ENCODE measurements at regions not wholly inside any gene's neighbourhood (a gene's known extent, or its start where the extent isn't known, plus 50 kb on each side); places are given as distances from the start of the nearest gene placed in this dataset.

- no peak overlapping the region for H3K4me3 ChIP-seq (ENCODE audit: low read depth in 1 of 3, low read length in 3 of 3)
- H3K27me3 ChIP-seq (ENCODE audit: control insufficient read depth in 3 of 3, insufficient read depth in 3 of 3, low read length in 3 of 3) = no peaks in the 10 kb centered on the region
- FAIRE-seq (no peak), DNase-seq (peak in 1 of 2 donors; percentile 10)
- H3K36me3 ChIP-seq (ENCODE audit: control insufficient read depth in 3 of 3, insufficient read depth in 2 of 3, low read depth in 1 of 3, low read length in 3 of 3) = no peaks in the 10 kb centered on the region
- peaks cover 0 to 11% (median 3%) of the 10 kb centered on the region in 3 donors for H3K4me1 ChIP-seq (ENCODE audit: control insufficient read depth in 3 of 3, insufficient read depth in 2 of 3, low read depth in 1 of 3, low read length in 2 of 3)
- no peak overlapping the region for H3K27ac ChIP-seq (ENCODE audit: low read depth in 1 of 3, low read length in 2 of 3)
- H3K9me3 ChIP-seq (ENCODE audit: control insufficient read depth in 2 of 2, insufficient read depth in 1 of 2, low read depth in 1 of 2, low read length in 1 of 2) = no peaks in the 10 kb centered on the region
These were observed 123.1 kb upstream of the GLRA2 start for GRCh38 chrX:14406225-14406624.

DNA sequence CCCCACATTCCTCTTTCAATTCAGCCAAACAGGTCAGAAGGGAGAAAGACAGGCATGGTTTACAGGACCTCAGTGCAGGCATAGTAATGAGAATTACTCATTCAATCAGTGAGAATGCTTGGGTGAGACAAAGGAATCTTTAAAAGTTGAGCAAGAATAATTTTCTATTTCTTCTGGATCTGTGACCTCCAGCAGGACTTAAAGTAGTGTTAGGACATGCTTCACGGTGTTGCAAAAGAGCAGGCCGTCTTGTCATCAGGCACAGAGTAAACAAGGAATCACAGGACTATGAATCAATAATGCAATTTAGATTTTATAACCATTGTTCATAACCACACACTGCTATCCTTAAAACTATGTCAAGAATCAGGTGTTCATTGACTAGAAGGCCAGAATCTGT lies 130.6 kb upstream of the GLRA2 start:
- no peak overlapping the region for H3K4me3 ChIP-seq (ENCODE audit: low read depth in 1 of 3, low read length in 3 of 3)
- no peaks in the 10 kb centered on the region for H3K36me3 ChIP-seq (ENCODE audit: control insufficient read depth in 3 of 3, insufficient read depth in 2 of 3, low read depth in 1 of 3, low read length in 3 of 3)
- DNase-seq (peak; percentile 65 to 74), FAIRE-seq (peak; percentile 89)
- 15 to 37% (median 25%) methylated on average over 2 of the region's 2 CpGs for WGBS, 3 donors
- peaks cover 0 to 7% (median 0%) of the 10 kb centered on the region in 3 donors for H3K4me1 ChIP-seq (ENCODE audit: control insufficient read depth in 3 of 3, insufficient read depth in 2 of 3, low read depth in 1 of 3, low read length in 2 of 3)
- no peaks in the 10 kb centered on the region for H3K27me3 ChIP-seq (ENCODE audit: control insufficient read depth in 3 of 3, insufficient read depth in 3 of 3, low read length in 3 of 3)
- peak overlapping the region in 1 of 3 donors; percentile 67 for H3K27ac ChIP-seq (ENCODE audit: low read depth in 1 of 3, low read length in 2 of 3)
- H3K9me3 ChIP-seq (ENCODE audit: control insufficient read depth in 2 of 2, insufficient read depth in 1 of 2, low read depth in 1 of 2, low read length in 1 of 2) = no peaks in the 10 kb centered on the region

DNA sequence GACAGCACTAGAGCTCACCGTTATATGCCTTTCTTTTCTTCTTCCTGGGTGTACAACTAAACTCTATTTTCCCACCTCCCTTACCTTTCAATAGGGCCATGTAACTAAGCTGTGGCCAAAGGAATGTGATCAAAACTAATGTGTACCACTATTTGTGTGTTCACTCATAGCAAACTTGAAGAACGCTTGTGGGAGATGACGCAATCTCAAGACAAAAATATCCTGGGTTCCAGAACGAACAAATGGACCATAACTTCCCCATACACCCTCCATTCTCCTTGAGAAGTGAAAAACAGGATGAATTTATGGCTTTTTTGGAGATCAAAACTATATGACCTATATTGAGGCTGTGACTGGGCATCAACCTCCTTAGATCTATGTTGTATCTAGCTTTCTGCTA lies 139.7 kb upstream of the GLRA2 start:
- Histone ChIP-seq H3K36me3 (ENCODE audit: control insufficient read depth in 3 of 3, insufficient read depth in 2 of 3, low read depth in 1 of 3, low read length in 3 of 3) (no peaks in the 10 kb centered on the region), H3K4me3 (ENCODE audit: low read depth in 1 of 3, low read length in 3 of 3) (no peak overlapping the region), H3K9me3 (ENCODE audit: control insufficient read depth in 2 of 2, insufficient read depth in 1 of 2, low read depth in 1 of 2, low read length in 1 of 2) (no peaks in the 10 kb centered on the region), H3K27ac (ENCODE audit: low read depth in 1 of 3, low read length in 2 of 3) (no peak overlapping the region), H3K4me1 (ENCODE audit: control insufficient read depth in 3 of 3, insufficient read depth in 2 of 3, low read depth in 1 of 3, low read length in 2 of 3) (peaks cover 0 to 3% (median 0%) of the 10 kb centered on the region in 3 donors), H3K27me3 (ENCODE audit: control insufficient read depth in 3 of 3, insufficient read depth in 3 of 3, low read length in 3 of 3) (no peaks in the 10 kb centered on the region)
- WGBS, 3 donors = 75 to 82% (median 80%) methylated on average over 4 of the region's 4 CpGs
- no peak for FAIRE-seq
- no peak for DNase-seq

GRCh38 chrX:14386981-14387380 lies 142.4 kb upstream of the GLRA2 start:
- 58 to 85% (median 76%) methylated on average over 4 of the region's 4 CpGs for WGBS, 3 donors
- peak; percentile 74 for FAIRE-seq
- H3K4me1 ChIP-seq (ENCODE audit: control insufficient read depth in 3 of 3, insufficient read depth in 2 of 3, low read depth in 1 of 3, low read length in 2 of 3) = peaks cover 0 to 3% (median 0%) of the 10 kb centered on the region in 3 donors

GRCh38 chrX:14380044-14380443 lies 149.3 kb upstream of the GLRA2 start:
- no peaks in the 10 kb centered on the region for H3K36me3 ChIP-seq (ENCODE audit: control insufficient read depth in 3 of 3, insufficient read depth in 2 of 3, low read depth in 1 of 3, low read length in 3 of 3)
- FAIRE-seq = no peak
- DNase-seq = no peak
- peak overlapping the region in 1 of 3 donors; percentile 55 for H3K27ac ChIP-seq (ENCODE audit: low read depth in 1 of 3, low read length in 2 of 3)
- no peak overlapping the region for H3K4me3 ChIP-seq (ENCODE audit: low read depth in 1 of 3, low read length in 3 of 3)
- H3K9me3 ChIP-seq (ENCODE audit: control insufficient read depth in 2 of 2, insufficient read depth in 1 of 2, low read depth in 1 of 2, low read length in 1 of 2) = no peaks in the 10 kb centered on the region
- no peaks in the 10 kb centered on the region for H3K27me3 ChIP-seq (ENCODE audit: control insufficient read depth in 3 of 3, insufficient read depth in 3 of 3, low read length in 3 of 3)
- H3K4me1 ChIP-seq (ENCODE audit: control insufficient read depth in 3 of 3, insufficient read depth in 2 of 3, low read depth in 1 of 3, low read length in 2 of 3) = peaks cover 0 to 3% (median 0%) of the 10 kb centered on the region in 3 donors

More at GRCh38 chrX:14386981-14387380, 142.4 kb upstream of the GLRA2 start:
- H3K27ac ChIP-seq (ENCODE audit: low read depth in 1 of 3, low read length in 2 of 3) = no peak overlapping the region
- no peak for DNase-seq
- no peaks in the 10 kb centered on the region for H3K27me3 ChIP-seq (ENCODE audit: control insufficient read depth in 3 of 3, insufficient read depth in 3 of 3, low read length in 3 of 3)
- H3K36me3 ChIP-seq (ENCODE audit: control insufficient read depth in 3 of 3, insufficient read depth in 2 of 3, low read depth in 1 of 3, low read length in 3 of 3) = no peaks in the 10 kb centered on the region
- no peaks in the 10 kb centered on the region for H3K9me3 ChIP-seq (ENCODE audit: control insufficient read depth in 2 of 2, insufficient read depth in 1 of 2, low read depth in 1 of 2, low read length in 1 of 2)
- no peak overlapping the region for H3K4me3 ChIP-seq (ENCODE audit: low read depth in 1 of 3, low read length in 3 of 3)

GRCh38 chrX:14377427-14377826 lies 151.9 kb upstream of the GLRA2 start:
- no peaks in the 10 kb centered on the region for H3K27me3 ChIP-seq (ENCODE audit: control insufficient read depth in 3 of 3, insufficient read depth in 3 of 3, low read length in 3 of 3)
- H3K9me3 ChIP-seq (ENCODE audit: control insufficient read depth in 2 of 2, insufficient read depth in 1 of 2, low read depth in 1 of 2, low read length in 1 of 2) = no peaks in the 10 kb centered on the region
- no peak overlapping the region for H3K4me3 ChIP-seq (ENCODE audit: low read depth in 1 of 3, low read length in 3 of 3)
- H3K36me3 ChIP-seq (ENCODE audit: control insufficient read depth in 3 of 3, insufficient read depth in 2 of 3, low read depth in 1 of 3, low read length in 3 of 3) = no peaks in the 10 kb centered on the region
- H3K4me1 ChIP-seq (ENCODE audit: control insufficient read depth in 3 of 3, insufficient read depth in 2 of 3, low read depth in 1 of 3, low read length in 2 of 3) = peaks cover 0 to 3% (median 0%) of the 10 kb centered on the region in 3 donors
- no peak for FAIRE-seq
- no peak for DNase-seq
- no peak overlapping the region for H3K27ac ChIP-seq (ENCODE audit: low read depth in 1 of 3, low read length in 2 of 3)

- Histone ChIP-seq H3K4me1 (ENCODE audit: control insufficient read depth in 3 of 3, insufficient read depth in 2 of 3, low read depth in 1 of 3, low read length in 2 of 3) (peaks cover 0 to 4% (median 0%) of the 10 kb centered on the region in 3 donors), H3K9me3 (ENCODE audit: control insufficient read depth in 2 of 2, insufficient read depth in 1 of 2, low read depth in 1 of 2, low read length in 1 of 2) (no peaks in the 10 kb centered on the region), H3K27me3 (ENCODE audit: control insufficient read depth in 3 of 3, insufficient read depth in 3 of 3, low read length in 3 of 3) (no peaks in the 10 kb centered on the region), H3K36me3 (ENCODE audit: control insufficient read depth in 3 of 3, insufficient read depth in 2 of 3, low read depth in 1 of 3, low read length in 3 of 3) (no peaks in the 10 kb centered on the region), H3K4me3 (ENCODE audit: low read depth in 1 of 3, low read length in 3 of 3) (no peak overlapping the region), H3K27ac (ENCODE audit: low read depth in 1 of 3, low read length in 2 of 3) (no peak overlapping the region)
- 64 to 79% (median 72%) methylated on average over 4 of the region's 4 CpGs for WGBS, 3 donors
- peak in 1 of 2 donors; percentile 19 for DNase-seq
- no peak for FAIRE-seq
These were observed 165.6 kb upstream of the GLRA2 start for GRCh38 chrX:14363728-14364127.

- DNase-seq = no peak
- Histone ChIP-seq H3K27ac (ENCODE audit: low read depth in 1 of 3, low read length in 2 of 3) (no peak overlapping the region), H3K4me3 (ENCODE audit: low read depth in 1 of 3, low read length in 3 of 3) (no peak overlapping the region), H3K27me3 (ENCODE audit: control insufficient read depth in 3 of 3, insufficient read depth in 3 of 3, low read length in 3 of 3) (no peaks in the 10 kb centered on the region), H3K9me3 (ENCODE audit: control insufficient read depth in 2 of 2, insufficient read depth in 1 of 2, low read depth in 1 of 2, low read length in 1 of 2) (no peaks in the 10 kb centered on the region), H3K4me1 (ENCODE audit: control insufficient read depth in 3 of 3, insufficient read depth in 2 of 3, low read depth in 1 of 3, low read length in 2 of 3) (peaks cover 0 to 4% (median 0%) of the 10 kb centered on the region in 3 donors), H3K36me3 (ENCODE audit: control insufficient read depth in 3 of 3, insufficient read depth in 2 of 3, low read depth in 1 of 3, low read length in 3 of 3) (no peaks in the 10 kb centered on the region)
- FAIRE-seq = no peak
- WGBS, 3 donors = 50 to 93% (median 91%) methylated on average over 1 of the region's 1 CpG
These were observed 166.6 kb upstream of the GLRA2 start for GRCh38 chrX:14362721-14363120.

- 72 to 91% (median 81%) methylated on average over 2 of the region's 2 CpGs for WGBS, 3 donors
- no peak for FAIRE-seq
- DNase-seq = no peak
These were observed 167.9 kb upstream of the GLRA2 start for GRCh38 chrX:14361435-14361834.

More at GRCh38 chrX:14361435-14361834, 167.9 kb upstream of the GLRA2 start:
- Histone ChIP-seq H3K4me3 (ENCODE audit: low read depth in 1 of 3, low read length in 3 of 3) (no peak overlapping the region), H3K36me3 (ENCODE audit: control insufficient read depth in 3 of 3, insufficient read depth in 2 of 3, low read depth in 1 of 3, low read length in 3 of 3) (no peaks in the 10 kb centered on the region), H3K27me3 (ENCODE audit: control insufficient read depth in 3 of 3, insufficient read depth in 3 of 3, low read length in 3 of 3) (no peaks in the 10 kb centered on the region), H3K9me3 (ENCODE audit: control insufficient read depth in 2 of 2, insufficient read depth in 1 of 2, low read depth in 1 of 2, low read length in 1 of 2) (no peaks in the 10 kb centered on the region), H3K27ac (ENCODE audit: low read depth in 1 of 3, low read length in 2 of 3) (no peak overlapping the region), H3K4me1 (ENCODE audit: control insufficient read depth in 3 of 3, insufficient read depth in 2 of 3, low read depth in 1 of 3, low read length in 2 of 3) (peaks cover 0 to 4% (median 0%) of the 10 kb centered on the region in 3 donors)

Data from small intestine (tissue), 7 donors.